ENCODE measurements at regions not wholly inside any gene's neighbourhood (a gene's known extent, or its start where the extent isn't known, plus 50 kb on each side); places are given as distances from the start of the nearest gene placed in this dataset.

- intact Hi-C loops (cut with DNase I, micrococcal nuclease) = no loop called here
- Histone ChIP-seq H3K4me3 (no peak overlapping the region), H3K36me3 (ENCODE audit: low read depth) (no peaks in the 10 kb centered on the region), H3K4me1 (ENCODE audit: low read depth) (no peaks in the 10 kb centered on the region), H3K9me3 (peaks cover 12% of the 10 kb centered on the region)
- DNase-seq = no peak
- TF ChIP-seq CTCF (IDR thresholded peaks at IDR 0.05) = no peak
- no peak for ATAC-seq
Measured at GRCh38 chr15:87490666-87491065, 765.9 kb downstream of the NTRK3 start.

- ATAC-seq (no peak), DNase-seq (no peak)
- Histone ChIP-seq H3K4me3 (no peak overlapping the region), H3K36me3 (ENCODE audit: low read depth) (no peaks in the 10 kb centered on the region), H3K9me3 (peaks cover 11% of the 10 kb centered on the region), H3K4me1 (ENCODE audit: low read depth) (no peaks in the 10 kb centered on the region)
- intact Hi-C loops (cut with DNase I, micrococcal nuclease) = no loop called here
- TF ChIP-seq CTCF (IDR thresholded peaks at IDR 0.05) = no peak
Measured at GRCh38 chr15:87489902-87490665, 766.5 kb downstream of the NTRK3 start.

- Histone ChIP-seq H3K4me1 (ENCODE audit: low read depth) (no peaks in the 10 kb centered on the region), H3K4me3 (no peak overlapping the region), H3K9me3 (peaks cover 8% of the 10 kb centered on the region), H3K36me3 (ENCODE audit: low read depth) (no peaks in the 10 kb centered on the region)
- intact Hi-C loops (cut with DNase I, micrococcal nuclease) = no loop called here
- TF ChIP-seq CTCF (IDR thresholded peaks at IDR 0.05) = no peak
- no peak for ATAC-seq
- no peak for DNase-seq
Measured at GRCh38 chr15:87489456-87489855, 767.1 kb downstream of the NTRK3 start.

GRCh38 chr15:87487484-87487883 lies 769.1 kb downstream of the NTRK3 start:
- H3K4me3 ChIP-seq = no peak overlapping the region
- no peak for DNase-seq
- ATAC-seq = no peak
- no peak for TF ChIP-seq CTCF (IDR thresholded peaks at IDR 0.05)
- peaks cover 8% of the 10 kb centered on the region for H3K9me3 ChIP-seq
- no peaks in the 10 kb centered on the region for H3K4me1 ChIP-seq (ENCODE audit: low read depth)
- intact Hi-C loops (cut with DNase I, micrococcal nuclease) = no loop called here
- H3K36me3 ChIP-seq (ENCODE audit: low read depth) = no peaks in the 10 kb centered on the region

- Histone ChIP-seq H3K36me3 (ENCODE audit: low read depth) (no peaks in the 10 kb centered on the region), H3K4me3 (no peak overlapping the region), H3K9me3 (peaks cover 7% of the 10 kb centered on the region), H3K4me1 (ENCODE audit: low read depth) (no peaks in the 10 kb centered on the region)
- no peak for DNase-seq
- intact Hi-C loops (cut with DNase I, micrococcal nuclease) = no loop called here
- no peak for TF ChIP-seq CTCF (IDR thresholded peaks at IDR 0.05)
- ATAC-seq = no peak
Measured at GRCh38 chr15:87483468-87483867, 773.1 kb downstream of the NTRK3 start.

All from mucosa of descending colon (tissue), 3 donors.